Ishikawa (cell line): ENCODE measurements at regions not wholly inside any gene's neighbourhood (a gene's known extent, or its start where the extent isn't known, plus 50 kb on each side); places are given as distances from the start of the nearest gene placed in this dataset.

ENCODE experiments used
- CEBPB ChIP-seq: IDR thresholded peaks from 2 replicates; pipeline ENCODE4 v1.6.1; 2012
- CREB1 ChIP-seq: IDR thresholded peaks from 2 replicates; pipeline ENCODE4 v1.6.1; 2012; ENCODE audit warnings: low read depth
- EGR1 ChIP-seq: IDR thresholded peaks from 2 replicates; pipeline ENCODE4 v1.6.1; 2012
- EP300 ChIP-seq: IDR thresholded peaks from 2 replicates; pipeline ENCODE4 v1.6.1; 2012; ENCODE audit warnings: borderline replicate concordance
- FOXM1 ChIP-seq: IDR thresholded peaks from 2 replicates; pipeline ENCODE4 v1.6.1; 2012; ENCODE audit warnings: low read depth, borderline replicate concordance
- NFIC ChIP-seq: IDR thresholded peaks from 2 replicates; pipeline ENCODE4 v1.6.1; 2012
- RAD21 ChIP-seq: IDR thresholded peaks from 2 replicates; pipeline ENCODE4 v1.6.1; 2012; ENCODE audit warnings: low read depth
- REST ChIP-seq: IDR thresholded peaks from 2 replicates; pipeline ENCODE4 v1.6.1; 2012; ENCODE audit warnings: low read depth, mild to moderate bottlenecking
- TAF1 ChIP-seq: IDR thresholded peaks from 2 replicates; pipeline ENCODE4 v1.6.1; 2012; ENCODE audit warnings: low read depth, mild to moderate bottlenecking
- TCF12 ChIP-seq: IDR thresholded peaks from 2 replicates; pipeline ENCODE4 v1.6.1; 2012; ENCODE audit warnings: low read depth
- TEAD4 ChIP-seq: IDR thresholded peaks from 2 replicates; pipeline ENCODE4 v1.6.1; 2012
- YY1 ChIP-seq: IDR thresholded peaks from 2 replicates; pipeline ENCODE4 v1.6.1; 2012; ENCODE audit warnings: low read depth
- ZBTB7A ChIP-seq: IDR thresholded peaks from 2 replicates; pipeline ENCODE4 v1.6.1; 2012; ENCODE audit warnings: low read depth

- TF ChIP-seq YY1, result no peak
- no peak for TF ChIP-seq TAF1
- no peak for TF ChIP-seq REST
- TF ChIP-seq CEBPB, result no peak
- no peak for TF ChIP-seq FOXM1
- no peak for TF ChIP-seq TEAD4
- TF ChIP-seq RAD21, result no peak
- no peak for TF ChIP-seq NFIC
- no peak for TF ChIP-seq EGR1
- TF ChIP-seq CREB1, result no peak
- no peak for TF ChIP-seq ZBTB7A
- TF ChIP-seq TCF12, result no peak
- TF ChIP-seq EP300, result no peak
These were observed 135.3 kb downstream of the C1D start for GRCh38 chr2:67927501-67927900.
